K562 (cell line): ENCODE measurements at regions not wholly inside any gene's neighbourhood (a gene's known extent, or its start where the extent isn't known, plus 50 kb on each side); places are given as distances from the start of the nearest gene placed in this dataset.

ENCODE experiments used
- ATAC-seq: fragments of 200-7000 bp; cut with Tn5 transposase; 3 replicates; pipeline ENCODE4 v1.9.1; 2020; ENCODE audit warnings: moderate library complexity
- BruUV-seq: library from RNA; stranded (reverse); fragments of 400-500 nt; replicated peaks from 2 replicates; lab custom pipeline; 2021; lab: Mats Ljungman, UMichigan
- CTCF ChIA-PET: fragments of 300-600 bp; formaldehyde crosslinking; extraction: SDS; loops from one replicate; lab custom pipeline; 2021; ENCODE audit warnings: low intra/inter-chr PET ratio; lab: Yijun Ruan, JAX
- POLR2A ChIA-PET: fragments of 300-600, 350-650 bp; sonication (Branson Sonifier 250); formaldehyde crosslinking; extraction: SDS; loops from one replicate; lab custom pipeline; 2021; ENCODE audit warnings: antibody characterized with exemption, inconsistent platforms; lab: Yijun Ruan, JAX
- DNase-seq, 4 experiments: peaks; one replicate each; pipeline versions ENCODE4 v3.0.0 to v3.0.0-alpha.2; 2011 to 2018; ENCODE audit warnings: low spot score in 3 of 4, mixed read lengths in 3 of 4; ENCODE audit errors: extremely low read depth in 1 of 4
- FAIRE-seq: peaks from 2 replicates; lab custom pipeline; 2011; peaks lifted over from hg19 to GRCh38; lab: Jason Lieb, UNC
- H2AFZ ChIP-seq: 2 replicates; pipeline ENCODE4 v1.6.0; 2011; ENCODE audit warnings: low read depth, low read length, control low read depth, inconsistent platforms
- H3K27ac ChIP-seq: fragments of 200-600 bp; 3 replicates; pipeline ENCODE4 v1.8.0; 2011; ENCODE audit warnings: low read depth, mild to moderate bottlenecking, control low read depth, inconsistent platforms, low read length, moderate library complexity, mixed read lengths; ENCODE audit errors: extremely low read depth
- H3K27me3 ChIP-seq, 2 experiments: fragments of 300-600 bp in 1 of 2; 2 replicates in 1 of 2; 3 replicates in 1 of 2; pipeline versions ENCODE4 v1.6.0 to v1.8.0; 2011; ENCODE audit warnings: inconsistent platforms in 2 of 2, low read length in 2 of 2, mild to moderate bottlenecking in 1 of 2, mixed read lengths in 1 of 2, moderate library complexity in 1 of 2; ENCODE audit not compliant: control insufficient read depth in 2 of 2, insufficient read depth in 2 of 2
- H3K36me3 ChIP-seq: fragments of 300-600 bp; 3 replicates; pipeline ENCODE4 v1.8.0; 2011; ENCODE audit warnings: mild to moderate bottlenecking, low read length, inconsistent platforms; ENCODE audit not compliant: control insufficient read depth, insufficient read depth
- H3K4me1 ChIP-seq, 2 experiments: fragments of 200-600 bp in 1 of 2; replicated peaks in 1 of 2; 2 replicates in 1 of 2; 3 replicates in 1 of 2; pipeline versions ENCODE4 v1.5.1 to v1.8.0; 2011; ENCODE audit warnings: inconsistent platforms in 2 of 2, low read length in 2 of 2, mild to moderate bottlenecking in 1 of 2, mixed read lengths in 1 of 2, moderate library complexity in 1 of 2; ENCODE audit not compliant: control insufficient read depth in 2 of 2, insufficient read depth in 2 of 2
- H3K4me2 ChIP-seq: 2 replicates; pipeline ENCODE4 v1.6.1; 2011; ENCODE audit warnings: low read length, control low read depth, inconsistent platforms, mixed read lengths; ENCODE audit not compliant: insufficient read depth
- H3K4me3 ChIP-seq: fragments of 200-600 bp; sonication (generic), shearing (Covaris generic); 2 replicates; pipeline ENCODE4 v1.5.1; 2016; ENCODE audit warnings: control low read depth, inconsistent platforms
- H3K79me2 ChIP-seq: fragments of 200-600 bp; 3 replicates; pipeline ENCODE4 v1.8.0; 2011; ENCODE audit warnings: low read length, inconsistent platforms; ENCODE audit not compliant: control insufficient read depth, insufficient read depth
- H3K9ac ChIP-seq, 2 experiments: 2 replicates each; pipeline versions ENCODE4 v1.6.0 to v1.6.1; 2011; ENCODE audit warnings: low read depth in 2 of 2, low read length in 2 of 2, control low read depth in 1 of 2, inconsistent platforms in 1 of 2, mild to moderate bottlenecking in 1 of 2, mixed read lengths in 1 of 2; ENCODE audit not compliant: insufficient read depth in 1 of 2
- H3K9me1 ChIP-seq: one replicate; pipeline ENCODE4 v1.6.0; 2011; ENCODE audit warnings: inconsistent platforms, mild to moderate bottlenecking, low read length, moderate library complexity; ENCODE audit not compliant: control insufficient read depth, insufficient read depth
- H3K9me3 ChIP-seq: replicated peaks from 2 replicates; pipeline ENCODE4 v1.5.1; 2011; ENCODE audit warnings: low read depth, low read length, inconsistent platforms; ENCODE audit not compliant: control insufficient read depth, insufficient read depth
- H4K20me1 ChIP-seq: replicated peaks from 2 replicates; pipeline ENCODE4 v1.6.1; 2011; ENCODE audit warnings: low read length, inconsistent platforms, mixed read lengths; ENCODE audit not compliant: control insufficient read depth, insufficient read depth
- C11orf30 ChIP-seq: fragments of 450-650 bp; IDR thresholded peaks from 2 replicates; pipeline ENCODE4 v1.6.1; 2016; ENCODE audit warnings: low read depth, mild to moderate bottlenecking
- CBX1 ChIP-seq: sonication (generic); IDR thresholded peaks from 2 replicates; pipeline ENCODE4 v1.6.1; 2016; ENCODE audit warnings: antibody characterized with exemption, low read depth, mild to moderate bottlenecking
- FOXM1 ChIP-seq, 2 experiments: fragments of 450-650 bp in 1 of 2; sonication (generic) in 1 of 2; formaldehyde crosslinking in 1 of 2; IDR thresholded peaks; 2 replicates each; pipeline versions ENCODE4 v1.6.1 to v1.9.0; 2017 to 2022; ENCODE audit warnings: low read depth in 2 of 2, mild to moderate bottlenecking in 2 of 2, missing genetic modification reagents in 1 of 2, moderate library complexity in 1 of 2
- FOXP1 ChIP-seq: sonication (generic); formaldehyde crosslinking; IDR thresholded peaks from 2 replicates; pipeline ENCODE4 v1.8.0; 2022; ENCODE audit warnings: mild to moderate bottlenecking, missing genetic modification reagents
- HIVEP1 ChIP-seq: fragments of 250-450 bp; sonication (Bioruptor Pico); IDR thresholded peaks from 2 replicates; pipeline ENCODE4 v1.4.0; 2020; ENCODE audit warnings: mild to moderate bottlenecking
- PTBP1 ChIP-seq: fragments of 200-400 bp; formaldehyde crosslinking; IDR thresholded peaks from 2 replicates; pipeline ENCODE4 v1.6.1; 2017; ENCODE audit warnings: low read depth, low read length
- PURB ChIP-seq: sonication (generic); formaldehyde crosslinking; IDR thresholded peaks from 2 replicates; pipeline ENCODE4 v1.9.0; 2021; ENCODE audit warnings: low read depth, mild to moderate bottlenecking, missing genetic modification reagents
- RFX1 ChIP-seq: fragments of 450-650 bp; IDR thresholded peaks from 2 replicates; pipeline ENCODE4 v1.6.1; 2016; ENCODE audit warnings: mild to moderate bottlenecking, moderate library complexity
- TAF1 ChIP-seq: IDR thresholded peaks from 2 replicates; pipeline ENCODE4 v1.6.1; 2011; ENCODE audit warnings: mild to moderate bottlenecking, low read length, moderate library complexity; ENCODE audit not compliant: insufficient read depth, control insufficient read depth, severe bottlenecking; ENCODE audit errors: extremely low read depth
- ZNF140 ChIP-seq: fragments of 250-450 bp; sonication (Bioruptor Pico); IDR thresholded peaks from 2 replicates; pipeline ENCODE4 v1.8.0; 2021; ENCODE audit warnings: moderate library complexity, mild to moderate bottlenecking, inconsistent platforms
- ZNF445 ChIP-seq: fragments of 250-450 bp; sonication (Bioruptor Pico); IDR thresholded peaks from 2 replicates; pipeline ENCODE4 v1.4.0; 2020; ENCODE audit warnings: low read depth, mild to moderate bottlenecking, moderate library complexity
- WGBS: fragments of 100-300 bp; shearing (Covaris generic); methylation state at CpG from one replicate; pipeline ENCODE4 v1.1.6; 2016; ENCODE audit warnings: low coverage, mixed read lengths; ENCODE audit not compliant: insufficient coverage; ENCODE audit errors: missing lambda C conversion rate; 5-methylcytosine and 5-hydroxymethylcytosine counted together
- in situ Hi-C: fragments of 300-500 bp; cut with MboI; formaldehyde crosslinking; loops from 4 replicates; pipeline ENCODE4 v1.15.0; 2018; ENCODE audit warnings: inconsistent platforms, mixed read lengths
- intact Hi-C: fragments of 100-400 bp; cut with micrococcal nuclease; formaldehyde crosslinking; loops from 2 replicates; pipeline ENCODE4 v1.14.2; 2022
- TF ChIP-seq, protein P1 (sequence below): fragments of 250-450 bp; sonication (Bioruptor Pico); IDR thresholded peaks from 2 replicates; pipeline ENCODE4 v1.5.0; 2021; ENCODE audit warnings: mild to moderate bottlenecking, borderline replicate concordance
- TF ChIP-seq, protein P2 (sequence below): IDR thresholded peaks from 2 replicates; pipeline ENCODE4 v1.6.1; 2014; ENCODE audit warnings: antibody characterized with exemption
- TF ChIP-seq, protein P3 (sequence below): sonication (generic); formaldehyde crosslinking; IDR thresholded peaks from 2 replicates; pipeline ENCODE4 v1.8.0; 2022; ENCODE audit warnings: mild to moderate bottlenecking, missing genetic modification reagents
- TF ChIP-seq, protein P4 (sequence below): fragments of 450-650 bp; IDR thresholded peaks from 2 replicates; pipeline ENCODE4 v1.6.1; 2016

DNA sequence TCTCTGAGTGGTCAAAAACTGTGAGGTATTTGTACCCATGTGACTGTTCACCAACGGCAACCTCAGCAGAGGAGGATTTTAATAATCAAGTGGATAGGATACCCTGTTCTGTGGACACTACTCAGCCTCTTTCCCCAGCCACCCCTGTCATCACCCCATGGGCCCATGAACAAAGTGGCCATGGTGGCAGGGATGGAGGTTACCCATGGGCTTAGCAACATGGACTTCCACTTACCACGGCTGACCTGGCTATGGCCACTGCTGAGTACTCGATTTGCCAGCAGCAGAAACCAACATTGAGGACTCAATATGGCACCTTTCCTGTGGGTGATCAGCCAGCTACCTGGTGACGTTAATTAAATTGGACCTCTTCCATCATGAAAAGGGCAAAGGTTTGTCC lies 1782.7 kb downstream of the PLA2G4A start (continued):
- TF ChIP-seq, protein P1, sequence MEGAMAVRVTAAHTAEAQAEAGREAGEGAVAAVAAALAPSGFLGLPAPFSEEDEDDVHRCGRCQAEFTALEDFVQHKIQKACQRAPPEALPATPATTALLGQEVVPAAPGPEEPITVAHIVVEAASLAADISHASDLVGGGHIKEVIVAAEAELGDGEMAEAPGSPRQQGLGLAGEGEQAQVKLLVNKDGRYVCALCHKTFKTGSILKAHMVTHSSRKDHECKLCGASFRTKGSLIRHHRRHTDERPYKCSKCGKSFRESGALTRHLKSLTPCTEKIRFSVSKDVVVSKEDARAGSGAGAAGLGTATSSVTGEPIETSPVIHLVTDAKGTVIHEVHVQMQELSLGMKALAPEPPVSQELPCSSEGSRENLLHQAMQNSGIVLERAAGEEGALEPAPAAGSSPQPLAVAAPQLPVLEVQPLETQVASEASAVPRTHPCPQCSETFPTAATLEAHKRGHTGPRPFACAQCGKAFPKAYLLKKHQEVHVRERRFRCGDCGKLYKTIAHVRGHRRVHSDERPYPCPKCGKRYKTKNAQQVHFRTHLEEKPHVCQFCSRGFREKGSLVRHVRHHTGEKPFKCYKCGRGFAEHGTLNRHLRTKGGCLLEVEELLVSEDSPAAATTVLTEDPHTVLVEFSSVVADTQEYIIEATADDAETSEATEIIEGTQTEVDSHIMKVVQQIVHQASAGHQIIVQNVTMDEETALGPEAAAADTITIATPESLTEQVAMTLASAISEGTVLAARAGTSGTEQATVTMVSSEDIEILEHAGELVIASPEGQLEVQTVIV, result no peak
- no peak for TF ChIP-seq FOXM1 (IDR thresholded peaks at IDR 0.05; ENCODE audit: low read depth)
- no peak for TF ChIP-seq FOXM1 (CRISPR knock-in tag; IDR thresholded peaks at IDR 0.05; ENCODE audit: low read depth)
- no peak for TF ChIP-seq C11orf30

DNA sequence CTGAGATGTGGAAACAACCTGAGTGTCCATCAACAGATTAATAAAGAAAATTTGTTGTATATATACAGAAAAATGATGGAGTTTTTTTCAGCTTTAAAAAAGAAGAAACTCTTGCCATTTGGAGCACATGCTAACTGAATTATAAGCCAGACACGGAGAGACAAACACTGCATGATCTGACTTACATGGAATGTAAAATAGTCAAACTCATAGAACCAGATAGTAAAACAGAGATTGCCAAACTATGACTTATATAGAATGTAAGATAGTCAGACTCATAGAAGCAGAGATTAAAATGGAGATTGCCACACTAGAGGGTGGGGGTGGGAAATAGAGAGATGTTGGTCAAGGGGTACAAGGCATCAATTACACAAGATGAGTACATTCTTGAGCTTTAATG lies 1786.6 kb downstream of the PLA2G4A start:
- H3K9me3 ChIP-seq, result peaks cover 2% of the 10 kb centered on the region
- H3K4me3 ChIP-seq, result no peak overlapping the region
- no peak for ATAC-seq
- H3K27ac ChIP-seq, result no peak overlapping the region
- H3K4me2 ChIP-seq, result no peak overlapping the region
- H3K4me1 ChIP-seq, result no peaks in the 10 kb centered on the region
- no peak overlapping the region for H2AFZ ChIP-seq
- no peaks in the 10 kb centered on the region for H3K36me3 ChIP-seq
- no peaks in the 10 kb centered on the region for H3K9me1 ChIP-seq
- no peak for FAIRE-seq
- no TSS peak for BruUV-seq
- ChIA-PET CTCF (no interaction called here), POLR2A (no interaction called here)
- TF ChIP-seq, protein P2, sequence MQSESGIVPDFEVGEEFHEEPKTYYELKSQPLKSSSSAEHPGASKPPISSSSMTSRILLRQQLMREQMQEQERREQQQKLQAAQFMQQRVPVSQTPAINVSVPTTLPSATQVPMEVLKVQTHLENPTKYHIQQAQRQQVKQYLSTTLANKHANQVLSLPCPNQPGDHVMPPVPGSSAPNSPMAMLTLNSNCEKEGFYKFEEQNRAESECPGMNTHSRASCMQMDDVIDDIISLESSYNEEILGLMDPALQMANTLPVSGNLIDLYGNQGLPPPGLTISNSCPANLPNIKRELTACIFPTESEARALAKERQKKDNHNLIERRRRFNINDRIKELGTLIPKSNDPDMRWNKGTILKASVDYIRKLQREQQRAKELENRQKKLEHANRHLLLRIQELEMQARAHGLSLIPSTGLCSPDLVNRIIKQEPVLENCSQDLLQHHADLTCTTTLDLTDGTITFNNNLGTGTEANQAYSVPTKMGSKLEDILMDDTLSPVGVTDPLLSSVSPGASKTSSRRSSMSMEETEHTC, result no peak
- TF ChIP-seq RFX1, result no peak
- no peak for TF ChIP-seq PURB (CRISPR knock-in tag)
- no peak for TF ChIP-seq ZNF140 (CRISPR knock-in tag)
- TF ChIP-seq FOXP1 (CRISPR knock-in tag), result no peak
- TF ChIP-seq, protein P3, sequence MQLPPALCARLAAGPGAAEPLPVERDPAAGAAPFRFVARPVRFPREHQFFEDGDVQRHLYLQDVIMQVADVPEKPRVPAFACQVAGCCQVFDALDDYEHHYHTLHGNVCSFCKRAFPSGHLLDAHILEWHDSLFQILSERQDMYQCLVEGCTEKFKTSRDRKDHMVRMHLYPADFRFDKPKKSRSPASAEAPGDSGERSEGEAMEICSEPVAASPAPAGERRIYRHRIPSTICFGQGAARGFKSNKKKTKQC (CRISPR knock-in tag), result no peak
- no peak for TF ChIP-seq ZNF445 (CRISPR knock-in tag)
- TF ChIP-seq PTBP1, result no peak
- no peak for TF ChIP-seq TAF1
- no peak for TF ChIP-seq CBX1
- TF ChIP-seq, protein P4, sequence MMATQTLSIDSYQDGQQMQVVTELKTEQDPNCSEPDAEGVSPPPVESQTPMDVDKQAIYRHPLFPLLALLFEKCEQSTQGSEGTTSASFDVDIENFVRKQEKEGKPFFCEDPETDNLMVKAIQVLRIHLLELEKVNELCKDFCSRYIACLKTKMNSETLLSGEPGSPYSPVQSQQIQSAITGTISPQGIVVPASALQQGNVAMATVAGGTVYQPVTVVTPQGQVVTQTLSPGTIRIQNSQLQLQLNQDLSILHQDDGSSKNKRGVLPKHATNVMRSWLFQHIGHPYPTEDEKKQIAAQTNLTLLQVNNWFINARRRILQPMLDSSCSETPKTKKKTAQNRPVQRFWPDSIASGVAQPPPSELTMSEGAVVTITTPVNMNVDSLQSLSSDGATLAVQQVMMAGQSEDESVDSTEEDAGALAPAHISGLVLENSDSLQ, result no peak
- TF ChIP-seq HIVEP1 (CRISPR knock-in tag), result no peak
- H3K27me3 ChIP-seq, result no peaks in the 10 kb centered on the region
- H3K79me2 ChIP-seq, result no peaks in the 10 kb centered on the region
- WGBS, result 0% methylated on average over 1 of the region's 1 CpG
- DNase-seq, result no peak
- in situ Hi-C loops (no loop called here), intact Hi-C loops (no loop called here)
- H3K9ac ChIP-seq, result no peak overlapping the region
- H4K20me1 ChIP-seq, result no peaks in the 10 kb centered on the region
